HPDE6-E6E7 (cell line): ENCODE measurements at regions not wholly inside any gene's neighbourhood (a gene's known extent, or its start where the extent isn't known, plus 50 kb on each side); places are given as distances from the start of the nearest gene placed in this dataset.
A peak's percentile ranks its signal among the peaks of the same experiment; 100 is the strongest.
"Not testable (repeated sequence)": the region's sequence is repeated elsewhere in the genome, so short reads cannot be mapped to it uniquely, and the experiment has no call there.

Experiments
- DNase-seq: peaks from one replicate; pipeline ENCODE4 v3.0.0; 2011; ENCODE audit warnings: missing footprints; ENCODE audit errors: extremely low spot score

DNA sequence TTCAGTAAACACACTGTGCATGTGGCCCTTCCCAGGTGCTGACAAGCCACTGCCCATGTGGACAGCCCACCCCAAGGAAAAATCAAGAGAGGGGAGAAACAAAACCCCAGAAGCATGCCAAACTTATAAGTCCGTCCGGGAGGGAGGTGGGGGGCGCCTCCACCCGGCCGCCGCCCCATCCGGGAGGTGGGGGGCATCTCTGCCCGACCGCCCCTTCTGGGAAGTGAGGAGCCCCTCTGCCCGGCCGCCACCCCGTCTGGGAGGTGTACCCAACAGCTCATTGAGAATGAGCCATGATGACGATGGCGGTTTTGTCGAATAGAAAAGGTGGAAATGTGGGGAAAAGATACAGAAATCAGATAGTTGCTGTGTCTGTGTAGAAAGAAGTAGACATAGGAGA, 53.8 kb upstream of the C2CD4B start:
- no peak for DNase-seq

DNA sequence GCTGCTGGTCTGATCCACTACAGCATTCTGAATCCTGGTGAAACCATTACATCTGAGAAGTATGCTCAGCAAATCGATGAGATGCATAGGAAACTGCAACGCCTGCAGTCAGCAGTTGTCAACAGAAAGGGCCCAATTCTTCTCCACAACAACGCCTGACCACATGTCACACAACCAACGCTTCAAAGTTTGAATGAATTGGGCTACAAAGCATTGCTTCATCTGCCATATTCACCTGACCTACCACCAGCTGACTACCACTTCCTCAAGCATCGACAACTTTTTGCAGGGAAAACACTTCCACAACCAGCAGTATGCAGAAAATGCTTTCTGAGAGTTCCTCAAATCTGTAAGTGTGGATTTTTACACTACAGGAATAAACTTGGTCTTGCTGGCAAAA, 54.7 kb upstream of the C2CD4B start:
- no peak for DNase-seq

DNA sequence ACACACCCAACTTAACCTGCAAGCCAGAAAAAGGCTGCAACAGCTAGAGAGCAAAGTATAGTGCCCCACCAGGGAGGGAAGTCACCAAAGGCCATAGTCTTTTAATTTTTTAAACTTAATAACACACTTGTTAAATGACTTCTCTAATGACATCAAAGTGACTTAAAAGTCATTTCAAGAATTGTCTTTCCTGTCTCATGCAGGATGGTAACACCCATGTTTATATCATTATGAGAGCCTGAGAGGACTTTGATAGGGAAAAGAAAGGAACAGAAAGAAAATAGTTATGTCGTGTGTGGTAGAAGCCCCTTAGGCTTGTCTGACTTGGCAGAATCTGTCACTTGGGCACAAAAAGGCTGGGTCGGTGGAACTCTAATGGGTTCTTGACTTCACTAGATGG, 57.9 kb upstream of the C2CD4B start:
- no peak for DNase-seq

DNA sequence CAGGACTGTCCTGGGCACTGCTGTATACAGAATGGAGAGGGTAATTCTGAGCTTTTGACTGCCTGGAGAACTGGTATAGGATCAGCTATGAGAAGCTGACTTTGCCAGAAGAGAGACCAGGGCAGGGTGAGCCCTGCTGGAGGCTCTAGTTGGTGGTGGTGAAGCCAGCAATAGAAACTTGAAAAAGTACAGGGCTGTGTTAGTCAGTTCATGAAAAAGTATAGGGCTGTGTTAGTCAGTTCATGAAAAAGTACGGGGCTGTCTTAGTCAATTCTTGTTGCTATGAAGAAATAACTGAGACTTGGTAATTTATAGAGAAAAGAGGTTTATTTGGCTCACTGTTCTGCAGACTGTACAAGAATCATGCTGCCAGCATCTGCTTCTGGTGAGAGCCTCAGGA, 63.5 kb upstream of the C2CD4B start:
- DNase-seq = no peak

DNA sequence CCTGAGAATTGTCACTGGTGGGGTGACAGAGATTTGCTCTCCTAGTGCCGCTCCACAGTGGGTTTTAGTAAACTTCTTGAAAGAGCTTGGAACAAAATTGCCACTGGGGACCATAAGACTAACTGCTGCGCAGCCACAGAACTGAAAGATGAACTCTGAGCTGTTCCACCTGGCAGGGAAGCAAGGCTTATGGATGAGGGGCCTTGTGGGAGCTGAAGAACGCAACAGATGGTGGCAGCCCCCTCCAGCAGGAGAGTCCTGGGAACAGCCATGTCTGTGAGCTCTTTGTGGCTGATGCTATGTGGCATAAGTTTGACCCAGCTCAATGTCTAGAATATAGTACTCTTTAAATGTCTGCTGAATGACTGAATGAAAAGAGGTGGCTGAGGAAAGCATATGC, 66.8 kb upstream of the C2CD4B start:
- no peak for DNase-seq

DNA sequence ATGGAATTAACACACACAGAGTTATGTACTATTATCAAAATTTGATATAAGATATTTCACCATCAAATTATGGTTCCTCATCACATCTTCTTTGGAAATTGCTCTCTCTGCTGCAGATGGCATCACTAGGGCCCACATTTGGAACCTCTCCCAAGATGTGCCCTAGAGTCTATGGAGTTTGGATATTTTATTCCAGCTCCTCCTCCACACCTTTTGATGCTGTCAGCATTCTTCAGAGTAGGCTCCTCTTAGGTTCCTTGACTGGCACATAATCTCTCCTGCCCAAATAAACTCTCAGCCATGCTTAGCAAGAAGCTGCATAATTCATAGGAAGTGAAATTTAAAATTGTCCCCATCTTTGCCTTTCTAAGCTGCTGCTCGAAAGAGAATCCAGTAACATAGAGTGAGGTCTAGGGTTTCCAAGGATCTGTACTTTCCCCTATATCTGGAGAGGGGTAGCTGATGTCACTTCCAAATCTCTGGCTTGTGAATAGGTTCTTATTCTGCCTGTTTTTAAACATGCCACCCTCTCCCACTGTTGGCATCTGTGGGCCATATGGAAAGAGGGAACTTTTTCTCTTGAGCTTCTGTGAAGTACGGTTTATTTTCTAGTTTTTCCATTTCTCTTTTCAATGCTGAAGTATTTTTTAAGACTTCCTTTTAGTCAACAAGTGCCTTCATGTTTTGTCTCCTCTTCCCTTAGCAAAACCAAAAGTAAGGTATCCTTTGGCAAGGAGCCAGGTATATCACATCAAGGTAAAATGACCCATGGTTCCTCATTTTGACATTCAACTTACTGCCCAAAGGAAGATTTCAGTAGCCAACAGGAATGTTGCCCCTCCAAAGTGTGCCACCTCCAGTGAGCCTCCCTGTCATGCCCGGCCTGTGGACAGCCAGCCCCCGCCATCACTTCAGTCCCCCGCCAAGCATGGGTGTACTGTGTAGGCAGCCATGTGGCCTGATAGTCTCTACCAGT, 75.3 kb upstream of the C2CD4B start:
- no peak for DNase-seq

DNA sequence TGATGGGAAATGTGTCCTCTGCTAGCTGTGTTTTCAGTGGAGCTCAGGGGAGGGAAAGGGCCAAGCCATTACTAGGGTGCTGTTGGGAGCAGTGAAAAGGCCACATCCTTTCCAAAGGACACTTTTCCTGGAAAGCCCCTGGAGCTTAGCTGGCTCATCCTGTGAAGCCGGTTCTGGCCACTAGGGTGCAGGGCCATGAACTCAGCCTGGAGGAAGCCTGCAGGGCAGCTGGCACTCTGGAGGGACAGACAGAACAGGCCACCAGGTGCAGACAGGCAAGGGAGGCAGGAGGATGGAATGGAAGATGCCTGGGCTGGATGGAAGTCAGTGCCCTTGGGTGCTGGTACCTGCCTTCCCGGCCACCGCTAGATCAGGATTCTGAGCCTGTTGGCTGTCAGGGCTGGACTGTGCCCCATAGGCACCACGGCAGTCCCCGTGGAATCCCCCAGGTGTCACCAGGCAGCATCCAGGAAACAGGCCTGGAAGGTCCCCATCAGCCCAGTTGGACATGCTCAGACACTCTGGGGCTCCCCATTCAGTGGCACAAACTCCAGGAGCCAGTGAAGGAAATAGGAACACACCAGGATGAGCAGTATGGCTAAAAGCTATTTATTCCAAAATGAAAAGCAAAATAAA, 76.2 kb upstream of the C2CD4B start:
- DNase-seq = no peak

DNA sequence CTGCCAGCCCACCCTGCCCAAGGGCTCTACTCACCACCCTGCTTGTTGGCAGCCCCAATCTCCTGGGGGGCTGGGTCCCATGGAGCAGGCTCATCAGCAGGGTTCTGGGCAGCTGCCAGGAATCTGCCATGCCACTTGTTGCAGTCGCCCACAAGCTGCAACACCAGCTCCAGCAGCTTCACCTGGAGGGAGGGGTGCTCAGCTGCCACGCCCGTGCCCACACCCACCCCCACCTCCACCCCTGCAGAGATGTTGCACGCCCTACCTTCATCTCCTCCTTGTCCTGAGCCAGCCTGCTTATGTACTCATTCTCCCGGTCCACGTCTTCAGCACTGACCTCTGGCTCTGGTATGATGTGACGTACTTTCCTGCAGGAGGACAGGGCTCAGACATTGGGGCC, 77.9 kb upstream of the C2CD4B start:
- DNase-seq = no peak

DNA sequence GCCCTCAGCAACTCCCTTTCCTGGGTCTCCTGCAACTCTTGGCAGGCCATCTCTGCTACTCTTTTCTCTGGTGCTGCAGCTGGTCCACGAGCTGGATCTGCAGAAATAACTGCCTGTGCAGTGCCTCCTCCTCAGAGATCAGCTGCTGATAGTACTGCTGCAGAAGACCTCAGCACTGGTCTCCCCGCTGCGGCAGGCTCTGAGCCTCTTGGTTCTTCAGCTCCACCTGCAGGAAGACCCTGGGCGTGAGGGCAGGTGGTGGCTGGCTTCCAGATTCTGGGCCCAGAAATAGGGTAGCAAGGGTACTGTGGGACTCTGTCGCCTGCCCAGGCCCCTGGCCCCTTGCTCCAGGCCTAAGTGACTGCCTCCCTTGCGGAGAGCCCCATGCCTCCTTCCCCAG, 79.7 kb upstream of the C2CD4B start:
- no peak for DNase-seq

DNA sequence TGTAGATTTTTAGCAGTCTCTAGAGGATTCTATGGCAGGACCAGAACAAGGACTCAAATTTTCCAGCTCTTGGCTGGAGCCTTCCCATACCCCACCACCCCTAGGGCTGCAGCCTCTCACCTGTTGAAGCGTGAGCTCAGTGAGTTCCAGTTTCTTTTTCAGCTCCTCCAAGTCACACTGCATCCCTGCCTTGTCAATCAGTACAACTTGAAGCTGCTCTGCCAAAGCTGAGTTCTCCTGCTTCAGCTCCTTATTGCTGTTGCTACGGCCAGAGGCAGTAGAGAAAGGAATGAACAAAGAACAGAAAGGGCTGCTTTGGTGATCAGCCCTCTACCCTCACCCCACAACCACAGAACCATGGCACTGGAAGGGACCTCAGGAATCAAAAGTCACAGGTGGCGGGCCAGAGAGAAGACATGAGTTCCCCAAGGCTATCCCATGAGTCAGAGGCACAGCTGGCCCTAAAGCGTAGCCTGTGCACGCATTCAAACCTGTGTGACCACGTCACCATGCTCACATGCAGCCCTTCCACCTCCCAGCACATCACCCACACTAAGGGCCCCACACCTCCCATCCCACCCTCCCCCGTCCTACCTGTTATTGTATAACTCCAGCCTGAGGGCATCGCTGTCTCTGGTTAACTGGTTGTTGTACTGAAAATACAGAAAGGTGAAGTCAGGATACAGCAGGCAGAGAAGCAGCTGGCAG, 83.3 kb upstream of the C2CD4B start:
- peak; percentile 43 for DNase-seq

DNA sequence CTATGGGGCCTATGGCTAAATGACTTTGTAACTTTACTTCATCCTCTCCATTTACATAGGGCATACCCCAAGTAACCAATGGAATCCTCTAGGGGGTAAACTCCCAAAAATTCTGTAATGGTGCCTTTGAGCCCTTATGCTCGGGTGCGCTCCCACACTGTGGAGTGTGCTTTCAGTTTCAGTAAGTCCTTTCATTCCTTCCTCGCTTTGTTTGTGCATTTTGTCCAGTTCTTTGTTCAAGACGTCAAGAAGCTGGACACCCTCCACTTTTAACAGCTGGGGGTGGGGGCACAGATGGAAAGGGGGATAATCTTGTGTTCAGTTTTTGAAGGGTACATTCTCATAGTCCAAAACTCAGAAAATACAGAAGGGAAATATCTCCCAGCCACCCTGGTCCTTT, 84.4 kb upstream of the C2CD4B start:
- DNase-seq = no peak

DNA sequence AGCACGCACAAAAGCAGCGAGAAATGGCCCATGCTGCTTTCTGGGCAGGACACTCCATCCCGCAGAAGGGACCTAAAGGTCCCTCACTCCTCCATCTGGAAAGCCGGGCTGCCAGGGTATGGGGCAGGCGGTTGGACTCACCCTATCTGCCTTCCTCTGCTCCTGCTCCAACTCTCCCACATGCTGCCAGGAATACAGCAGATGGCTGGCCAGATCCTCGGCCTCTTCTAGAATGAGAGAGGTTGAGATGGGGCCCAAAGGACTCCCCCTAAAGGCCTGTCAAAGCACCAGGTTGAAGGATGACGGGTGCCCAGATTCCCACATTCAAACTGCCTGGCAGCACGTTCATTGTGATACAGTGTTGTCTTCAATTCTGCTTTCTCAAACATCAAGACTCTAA, 85.1 kb upstream of the C2CD4B start:
- DNase-seq = no peak

DNA sequence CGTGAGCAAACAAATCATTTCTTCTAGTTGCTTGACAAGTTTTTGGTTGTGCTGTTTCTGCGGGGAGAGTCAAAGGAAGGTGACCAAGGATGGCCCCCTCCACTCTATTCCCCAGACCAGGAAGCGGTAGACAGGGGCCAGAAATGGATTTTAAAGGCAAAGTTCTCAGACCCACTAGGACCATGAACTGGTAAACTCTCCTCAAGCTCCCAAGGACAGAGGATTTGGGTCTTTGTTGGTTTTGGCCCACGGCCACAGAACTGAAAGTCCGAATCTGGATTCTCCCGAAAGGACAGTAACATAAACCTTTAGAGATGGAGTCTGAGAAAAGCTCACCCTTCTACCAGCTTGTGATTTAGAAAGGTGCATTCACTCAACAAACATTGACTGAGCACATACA, 85.9 kb upstream of the C2CD4B start:
- no peak for DNase-seq

DNA sequence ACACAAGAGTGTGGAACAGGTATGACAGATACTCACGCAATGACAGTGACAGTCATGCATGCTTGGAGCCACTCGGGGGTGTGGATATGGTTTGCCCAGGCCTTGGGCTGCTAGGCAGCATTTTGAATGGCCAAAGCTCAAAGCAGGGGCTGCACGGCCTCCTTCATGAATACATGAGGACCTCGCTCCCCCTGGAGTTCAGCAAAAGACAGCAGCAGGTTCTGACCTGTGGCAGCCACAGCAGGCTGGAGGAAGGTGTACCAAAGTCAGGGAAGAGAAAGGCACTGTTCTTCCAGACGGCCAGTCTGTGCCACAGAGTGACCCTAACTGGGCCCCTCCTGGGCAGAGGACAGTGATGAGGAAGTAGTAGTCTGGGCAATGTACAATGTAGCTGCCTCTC, 88.2 kb upstream of the C2CD4B start:
- no peak for DNase-seq

DNA sequence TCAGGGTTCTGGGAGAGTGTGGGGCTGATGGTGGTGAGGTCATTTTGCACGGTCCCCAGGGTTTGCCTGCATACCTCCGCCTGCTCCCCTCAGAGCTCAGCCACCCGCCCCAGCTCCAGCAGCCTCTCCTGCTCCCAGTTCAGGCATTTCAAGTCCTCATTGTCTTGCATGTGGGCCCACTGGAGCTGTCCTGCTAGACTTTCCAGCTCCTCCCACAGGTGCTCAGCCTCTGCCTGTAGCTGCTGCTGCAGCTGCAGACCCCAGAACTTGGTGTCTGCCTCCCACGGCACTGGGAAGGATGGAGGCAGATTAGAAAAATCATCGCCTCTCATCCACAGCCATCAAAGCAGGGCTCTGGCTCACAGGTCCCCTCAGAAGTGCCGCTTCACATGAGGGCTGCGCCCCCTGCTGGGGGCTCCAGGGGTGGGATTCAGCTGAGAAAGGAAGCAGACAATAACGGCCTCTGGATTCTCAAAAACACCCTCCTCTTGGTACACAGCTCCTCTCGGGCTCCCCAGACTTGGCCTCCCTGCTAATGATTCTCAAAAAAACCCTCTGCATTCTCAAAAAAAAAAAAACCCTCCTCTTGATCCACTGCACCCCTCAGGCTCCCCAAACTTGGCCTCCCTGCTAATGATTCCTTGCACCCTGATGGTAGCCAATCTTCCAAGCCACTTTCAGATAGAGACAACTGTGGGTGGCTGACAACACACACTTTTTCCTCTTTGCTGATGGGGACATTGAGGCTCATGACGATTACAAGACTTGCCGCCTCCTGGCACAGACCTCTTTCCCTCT, 89.3 kb upstream of the C2CD4B start:
- DNase-seq = peak; percentile 28

DNA sequence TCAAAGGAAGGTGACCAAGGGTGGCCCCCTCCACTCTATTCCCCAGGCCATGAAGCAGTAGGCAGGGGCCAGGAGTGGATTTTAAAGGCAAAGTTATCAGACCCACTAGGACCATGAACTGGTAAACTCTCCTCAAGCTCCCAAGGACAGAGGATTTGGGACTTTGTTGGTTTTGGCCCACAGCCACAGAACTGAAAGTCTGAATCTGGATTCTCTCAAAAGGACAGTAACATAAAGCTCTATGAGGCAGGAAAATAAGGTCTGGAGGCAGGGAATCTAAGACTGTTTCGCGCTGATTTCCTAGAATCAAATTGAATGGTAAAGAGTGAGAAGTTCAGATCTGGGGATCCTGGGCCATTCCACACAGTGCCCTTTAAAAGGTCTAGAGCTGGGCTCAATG, 91.3 kb upstream of the C2CD4B start:
- DNase-seq = not testable (repeated sequence)

DNA sequence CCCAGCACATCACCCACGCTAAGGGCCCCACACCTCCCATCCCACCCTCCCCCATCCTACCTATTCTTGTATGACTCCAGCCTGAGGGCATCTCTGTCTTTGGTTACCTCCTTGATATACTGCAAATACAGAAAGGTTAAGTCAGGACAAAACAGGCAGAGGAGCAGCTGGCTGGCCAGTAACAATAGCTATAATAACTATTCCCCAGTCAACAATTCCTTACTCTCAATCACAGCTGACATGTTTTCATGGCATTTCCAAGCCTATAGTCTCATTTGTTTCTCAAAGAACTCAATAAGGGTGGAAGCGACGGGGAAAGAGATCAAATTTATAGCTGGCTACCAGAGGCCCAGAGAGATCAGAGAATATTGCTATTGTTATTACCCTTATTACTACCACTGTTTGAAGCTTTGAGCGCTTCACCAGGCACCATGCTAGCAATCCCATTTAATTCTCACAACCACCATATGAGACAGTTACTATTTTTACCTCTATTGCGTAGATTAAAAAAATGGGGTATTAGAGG, 93.0 kb upstream of the C2CD4B start:
- DNase-seq = no peak

DNA sequence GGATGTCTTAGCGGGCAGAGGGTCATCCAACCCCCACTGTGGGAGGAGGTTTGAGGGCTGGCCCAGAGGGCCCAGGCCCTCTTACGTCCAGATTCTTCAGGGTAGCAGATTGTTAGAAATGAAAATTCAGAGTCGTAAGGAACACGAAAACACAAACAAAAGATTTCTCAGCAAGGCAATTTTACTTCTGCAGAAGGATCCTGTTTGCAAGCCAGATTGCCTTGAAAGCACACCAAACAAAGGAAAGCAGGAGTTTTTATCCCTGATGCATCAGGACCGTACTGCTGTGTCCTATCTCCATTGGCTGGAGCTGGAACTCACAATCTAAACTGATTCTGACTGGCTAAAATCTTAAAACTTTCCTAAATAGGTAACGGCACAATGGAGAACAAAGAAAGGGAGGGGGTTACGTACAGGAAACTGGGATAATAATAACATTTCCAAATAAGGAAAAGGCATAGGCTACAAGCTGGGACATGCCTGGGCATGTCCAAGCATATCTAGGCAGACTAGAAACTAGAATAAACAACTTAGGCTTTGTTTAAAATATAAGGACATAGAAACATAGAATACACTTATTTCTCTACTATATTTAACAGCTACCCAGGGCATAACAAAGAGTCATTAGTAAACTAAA, 97.3 kb upstream of the C2CD4B start:
- no peak for DNase-seq

DNA sequence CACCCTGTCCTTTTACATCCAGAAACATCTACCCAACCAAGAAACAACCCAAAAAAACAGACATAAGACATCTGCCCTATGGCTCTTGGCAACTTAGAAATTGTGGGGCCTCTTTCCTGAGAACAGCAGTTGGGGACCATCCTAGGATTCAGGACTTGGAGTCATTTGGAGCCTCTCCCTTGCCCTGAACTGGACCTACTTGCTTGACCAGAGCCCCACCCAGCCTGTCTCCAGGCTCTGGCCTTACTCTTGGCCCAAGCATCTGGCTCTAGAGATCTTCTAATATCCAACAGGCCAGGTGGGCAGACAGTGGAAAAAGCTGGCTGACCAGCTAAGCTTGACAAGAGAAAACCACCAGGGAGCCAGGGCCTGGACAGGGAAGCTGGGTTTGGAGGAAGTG, 99.1 kb upstream of the C2CD4B start:
- DNase-seq = no peak

DNA sequence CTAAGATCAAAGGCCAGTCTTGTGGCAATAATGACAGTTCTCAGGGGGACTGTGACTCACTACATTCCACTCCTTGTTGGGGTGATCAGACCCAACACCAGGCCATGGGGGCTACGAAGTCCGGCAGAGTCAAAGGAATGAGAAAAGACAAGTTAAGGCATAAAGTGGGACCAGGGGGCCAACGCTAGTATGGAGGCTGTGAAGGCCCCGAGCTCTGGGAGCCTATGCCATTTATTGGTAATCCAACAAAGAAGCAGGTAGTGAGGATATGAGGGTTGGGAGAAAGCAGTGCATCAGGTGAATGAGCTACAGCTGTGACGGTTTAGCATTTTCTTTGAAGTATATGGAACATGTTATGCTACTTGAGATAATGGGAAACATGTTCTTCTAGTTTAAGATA, 104.4 kb upstream of the C2CD4B start:
- no peak for DNase-seq
